ENCODE measurements at regions not wholly inside any gene's neighbourhood (a gene's known extent, or its start where the extent isn't known, plus 50 kb on each side); places are given as distances from the start of the nearest gene placed in this dataset.

GRCh38 chr9:73855206-73855605 is 641.9 kb upstream of the RORB start:
- no peak for TF ChIP-seq CTCF (conservative IDR thresholded peaks at IDR 0.05; ENCODE audit: low read length)
- H3K4me3 ChIP-seq (ENCODE audit: low read length), result no peak overlapping the region
- no peak for DNase-seq (ENCODE audit: low read depth)

- no peak for DNase-seq (ENCODE audit: low read depth)
- no peak for TF ChIP-seq CTCF (conservative IDR thresholded peaks at IDR 0.05; ENCODE audit: low read length)
- H3K4me3 ChIP-seq (ENCODE audit: low read length), result no peak overlapping the region
These were observed 633.2 kb upstream of the RORB start for GRCh38 chr9:73863924-73864323.

GRCh38 chr9:73866451-73866850 is 630.7 kb upstream of the RORB start:
- no peak for DNase-seq (ENCODE audit: low read depth)
- TF ChIP-seq CTCF (conservative IDR thresholded peaks at IDR 0.05; ENCODE audit: low read length), result no peak
- no peak overlapping the region for H3K4me3 ChIP-seq (ENCODE audit: low read length)

GRCh38 chr9:73869264-73869663 is 627.9 kb upstream of the RORB start:
- no peak for TF ChIP-seq CTCF (conservative IDR thresholded peaks at IDR 0.05; ENCODE audit: low read length)
- no peak overlapping the region for H3K4me3 ChIP-seq (ENCODE audit: low read length)
- no peak for DNase-seq (ENCODE audit: low read depth)

- no peak for TF ChIP-seq CTCF (conservative IDR thresholded peaks at IDR 0.05; ENCODE audit: low read length)
- no peak for DNase-seq (ENCODE audit: low read depth)
These were observed 625.5 kb upstream of the RORB start for GRCh38 chr9:73871636-73872035.

GRCh38 chr9:73872701-73873100 is 624.4 kb upstream of the RORB start:
- no peak for TF ChIP-seq CTCF (conservative IDR thresholded peaks at IDR 0.05; ENCODE audit: low read length)
- no peak overlapping the region for H3K4me3 ChIP-seq (ENCODE audit: low read length)
- DNase-seq (ENCODE audit: low read depth), result no peak

More at GRCh38 chr9:73871636-73872035, 625.5 kb upstream of the RORB start:
- no peak overlapping the region for H3K4me3 ChIP-seq (ENCODE audit: low read length)

GRCh38 chr9:73880101-73880500 is 617.0 kb upstream of the RORB start:
- no peak for DNase-seq (ENCODE audit: low read depth)
- no peak for TF ChIP-seq CTCF (conservative IDR thresholded peaks at IDR 0.05; ENCODE audit: low read length)
- H3K4me3 ChIP-seq (ENCODE audit: low read length), result no peak overlapping the region
